Neural progenitor cell (in vitro differentiated cells): ENCODE measurements at regions not wholly inside any gene's neighbourhood (a gene's known extent, or its start where the extent isn't known, plus 50 kb on each side); places are given as distances from the start of the nearest gene placed in this dataset.

Source experiments
- DNase-seq: peaks from one replicate; pipeline ENCODE4 v3.0.0-alpha.2; 2016; ENCODE audit warnings: low spot score
- H2AFZ ChIP-seq: fragments of 200-600 bp; sonication (generic); replicated peaks from 2 replicates; pipeline ENCODE4 v1.6.1; 2016; ENCODE audit warnings: antibody characterized with exemption
- H3F3A ChIP-seq: fragments of 200-600 bp; sonication (generic); 2 replicates; pipeline ENCODE4 v1.6.1; 2016; ENCODE audit warnings: antibody characterized with exemption, low read depth
- H3K27ac ChIP-seq: fragments of 200-600 bp; sonication (generic); 2 replicates; pipeline ENCODE4 v1.5.1; 2016; ENCODE audit warnings: mild to moderate bottlenecking
- H3K27me3 ChIP-seq: fragments of 200-600 bp; sonication (generic); 2 replicates; pipeline ENCODE4 v1.6.1; 2016; ENCODE audit warnings: mild to moderate bottlenecking, moderate library complexity
- H3K36me3 ChIP-seq: fragments of 200-600 bp; sonication (generic); 2 replicates; pipeline ENCODE4 v1.5.1; 2016
- H3K4me1 ChIP-seq: fragments of 200-600 bp; sonication (generic); 2 replicates; pipeline ENCODE4 v1.6.1; 2016; ENCODE audit warnings: mixed run types
- H3K4me2 ChIP-seq: fragments of 200-600 bp; sonication (generic); 2 replicates; pipeline ENCODE4 v1.6.1; 2016
- H3K4me3 ChIP-seq: fragments of 200-600 bp; sonication (generic); 2 replicates; pipeline ENCODE4 v1.5.1; 2016
- H3K79me2 ChIP-seq: fragments of 200-600 bp; sonication (generic); 2 replicates; pipeline ENCODE4 v1.6.1; 2016; ENCODE audit warnings: low read depth
- H3K9ac ChIP-seq: fragments of 200-600 bp; sonication (generic); 2 replicates; pipeline ENCODE4 v1.6.1; 2016
- H3K9me3 ChIP-seq: fragments of 200-600 bp; sonication (generic); 2 replicates; pipeline ENCODE4 v1.5.1; 2016; ENCODE audit warnings: low read depth
- H4K20me1 ChIP-seq: fragments of 200-600 bp; sonication (generic); 2 replicates; pipeline ENCODE4 v1.6.1; 2016; ENCODE audit warnings: low read depth
- H3K27ac Mint-ChIP-seq: 3 replicates; pipeline ENCODE4 v1.8.0; 2021; ENCODE audit warnings: mixed read lengths
- H3K27me3 Mint-ChIP-seq: 2 replicates; pipeline ENCODE4 v1.8.0; 2022; ENCODE audit warnings: low read depth, mild to moderate bottlenecking, inconsistent platforms, moderate library complexity, mixed read lengths; ENCODE audit not compliant: insufficient read depth
- H3K36me3 Mint-ChIP-seq: 3 replicates; pipeline ENCODE4 v1.8.0; 2021; ENCODE audit warnings: mixed read lengths
- H3K4me1 Mint-ChIP-seq: 3 replicates; pipeline ENCODE4 v1.8.0; 2021; ENCODE audit warnings: mixed read lengths
- H3K4me3 Mint-ChIP-seq: 3 replicates; pipeline ENCODE4 v1.8.0; 2021; ENCODE audit warnings: mild to moderate bottlenecking, moderate library complexity, mixed read lengths
- H3K9me3 Mint-ChIP-seq: 3 replicates; pipeline ENCODE4 v1.8.0; 2020; ENCODE audit warnings: mixed read lengths
- EZH2 ChIP-seq: fragments of 200-600 bp; sonication (generic); IDR thresholded peaks from 2 replicates; pipeline ENCODE4 v1.6.1; 2017; ENCODE audit warnings: antibody characterized with exemption, mild to moderate bottlenecking, moderate library complexity
- EZH2phosphoT487 ChIP-seq: fragments of 200-600 bp; sonication (generic); IDR thresholded peaks from 2 replicates; pipeline ENCODE4 v1.6.1; 2017; ENCODE audit warnings: antibody characterized with exemption
- TF ChIP-seq, protein P1 (sequence below): fragments of 200-600 bp; sonication (generic); IDR thresholded peaks from 2 replicates; pipeline ENCODE4 v1.5.1; 2017; ENCODE audit warnings: antibody characterized with exemption, mild to moderate bottlenecking

DNA sequence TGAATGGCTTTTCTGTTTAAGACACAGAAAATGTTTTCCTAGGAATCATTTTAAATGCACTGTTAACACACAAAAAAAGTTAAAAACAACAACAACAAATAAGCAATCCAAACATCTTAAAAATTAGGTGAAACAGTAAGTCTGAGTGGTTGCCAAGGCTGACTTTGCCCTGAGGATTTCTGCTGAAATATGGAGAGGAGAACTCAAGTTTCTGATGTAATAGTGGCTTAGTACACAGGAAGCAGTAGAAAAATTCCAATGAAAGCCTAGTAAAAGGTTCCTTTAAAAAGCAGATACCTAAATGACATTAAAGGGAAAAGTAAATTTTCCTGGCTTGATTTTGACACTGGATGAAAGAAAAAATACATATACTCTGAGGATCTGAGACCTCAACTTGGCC is 184.2 kb downstream of the EPM2A start:
- DNase-seq: no peak

DNA sequence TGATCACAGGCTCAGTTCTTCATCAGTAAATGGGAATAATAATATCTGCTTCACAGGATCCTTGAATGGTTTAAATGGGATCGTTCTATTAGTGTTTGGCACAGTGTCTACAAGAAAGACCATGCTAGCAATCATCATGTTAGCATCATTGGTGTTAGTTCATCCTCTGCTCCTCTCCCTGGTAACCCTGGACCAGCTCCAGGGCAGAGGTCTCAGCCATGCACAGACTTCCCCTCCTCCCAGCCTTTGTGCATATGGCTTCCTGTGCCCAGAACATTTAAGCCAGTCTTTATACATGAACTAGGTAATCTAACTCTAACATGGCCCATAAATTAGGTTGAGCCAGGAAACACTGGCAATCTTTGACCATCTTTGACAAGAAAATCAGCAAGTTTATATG is 180.2 kb downstream of the EPM2A start:
- no peak overlapping the region for H3K4me3 Mint-ChIP-seq
- no peak overlapping the region for H3K27ac Mint-ChIP-seq
- Histone ChIP-seq H2AFZ (no peak overlapping the region), H3F3A (no peaks in the 10 kb centered on the region), H3K27ac (no peak overlapping the region), H3K4me2 (no peak overlapping the region), H3K9ac (no peak overlapping the region), H3K9me3 (no peaks in the 10 kb centered on the region), H3K4me1 (no peaks in the 10 kb centered on the region), H3K27me3 (no peaks in the 10 kb centered on the region), H4K20me1 (no peaks in the 10 kb centered on the region), H3K36me3 (no peaks in the 10 kb centered on the region), H3K79me2 (no peaks in the 10 kb centered on the region), H3K4me3 (no peak overlapping the region)
- no peak for TF ChIP-seq EZH2
- TF ChIP-seq, protein P1, sequence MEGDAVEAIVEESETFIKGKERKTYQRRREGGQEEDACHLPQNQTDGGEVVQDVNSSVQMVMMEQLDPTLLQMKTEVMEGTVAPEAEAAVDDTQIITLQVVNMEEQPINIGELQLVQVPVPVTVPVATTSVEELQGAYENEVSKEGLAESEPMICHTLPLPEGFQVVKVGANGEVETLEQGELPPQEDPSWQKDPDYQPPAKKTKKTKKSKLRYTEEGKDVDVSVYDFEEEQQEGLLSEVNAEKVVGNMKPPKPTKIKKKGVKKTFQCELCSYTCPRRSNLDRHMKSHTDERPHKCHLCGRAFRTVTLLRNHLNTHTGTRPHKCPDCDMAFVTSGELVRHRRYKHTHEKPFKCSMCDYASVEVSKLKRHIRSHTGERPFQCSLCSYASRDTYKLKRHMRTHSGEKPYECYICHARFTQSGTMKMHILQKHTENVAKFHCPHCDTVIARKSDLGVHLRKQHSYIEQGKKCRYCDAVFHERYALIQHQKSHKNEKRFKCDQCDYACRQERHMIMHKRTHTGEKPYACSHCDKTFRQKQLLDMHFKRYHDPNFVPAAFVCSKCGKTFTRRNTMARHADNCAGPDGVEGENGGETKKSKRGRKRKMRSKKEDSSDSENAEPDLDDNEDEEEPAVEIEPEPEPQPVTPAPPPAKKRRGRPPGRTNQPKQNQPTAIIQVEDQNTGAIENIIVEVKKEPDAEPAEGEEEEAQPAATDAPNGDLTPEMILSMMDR: no peak
- no peak for TF ChIP-seq EZH2phosphoT487
- H3K27me3 Mint-ChIP-seq: no peaks in the 10 kb centered on the region
- H3K9me3 Mint-ChIP-seq: no peaks in the 10 kb centered on the region
- no peaks in the 10 kb centered on the region for H3K4me1 Mint-ChIP-seq
- DNase-seq: no peak
- no peaks in the 10 kb centered on the region for H3K36me3 Mint-ChIP-seq

More for the DNA sequence above, 184.2 kb downstream of the EPM2A start:
- Histone ChIP-seq H3K79me2 (no peaks in the 10 kb centered on the region), H3F3A (no peaks in the 10 kb centered on the region), H3K4me1 (no peaks in the 10 kb centered on the region), H3K4me2 (no peak overlapping the region), H3K9ac (no peak overlapping the region), H3K27me3 (no peaks in the 10 kb centered on the region), H3K36me3 (no peaks in the 10 kb centered on the region), H4K20me1 (no peaks in the 10 kb centered on the region), H3K4me3 (no peak overlapping the region), H3K27ac (no peak overlapping the region), H3K9me3 (no peaks in the 10 kb centered on the region), H2AFZ (no peak overlapping the region)
- Mint-ChIP-seq H3K27me3 (peaks cover 2% of the 10 kb centered on the region), H3K4me3 (no peak overlapping the region), H3K36me3 (no peaks in the 10 kb centered on the region), H3K9me3 (no peaks in the 10 kb centered on the region), H3K27ac (no peak overlapping the region), H3K4me1 (no peaks in the 10 kb centered on the region)
- TF ChIP-seq, protein P1: no peak
- TF ChIP-seq EZH2: no peak

DNA sequence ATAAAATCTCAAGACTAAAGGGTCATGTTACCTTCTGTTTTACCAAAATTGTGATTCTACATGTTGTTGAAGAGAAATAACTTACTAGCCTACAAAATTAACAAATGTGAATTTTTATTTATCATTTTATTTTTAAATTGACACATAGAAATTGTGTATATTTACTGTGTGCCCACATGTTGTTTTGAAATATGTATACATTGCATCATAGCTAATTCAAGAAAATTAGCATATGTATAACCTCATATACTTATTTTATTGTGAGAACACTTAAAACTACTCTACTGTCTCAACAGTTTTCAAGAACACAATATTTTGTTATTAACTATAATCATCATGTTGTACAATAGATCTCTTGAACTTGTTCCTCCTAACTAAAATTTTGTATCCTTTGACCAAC is 177.8 kb downstream of the EPM2A start:
- no peak for TF ChIP-seq EZH2
- TF ChIP-seq, protein P1: no peak
- H3K4me1 ChIP-seq: no peaks in the 10 kb centered on the region
- H3K4me3 Mint-ChIP-seq: no peak overlapping the region

DNA sequence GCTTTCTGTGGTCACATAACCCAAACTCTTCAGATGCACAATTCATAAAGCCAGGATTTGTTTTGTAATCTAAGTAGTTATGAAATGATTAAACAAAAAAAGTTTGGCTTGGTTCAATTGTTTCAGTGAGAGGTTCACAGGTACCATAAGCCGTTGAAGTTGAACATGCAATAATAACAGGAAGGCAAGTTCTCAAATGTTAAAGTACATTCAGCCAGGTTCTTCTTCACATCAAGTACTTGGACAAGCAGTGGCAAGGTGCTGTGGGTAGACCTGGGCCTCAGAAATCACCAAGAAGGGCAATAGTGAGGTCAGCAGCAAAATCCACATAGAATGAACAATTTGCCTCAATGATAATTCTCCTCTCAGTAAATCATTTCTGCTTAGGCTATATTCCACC is 175.5 kb downstream of the EPM2A start:
- Mint-ChIP-seq H3K27ac (no peak overlapping the region), H3K4me1 (no peaks in the 10 kb centered on the region), H3K4me3 (no peak overlapping the region), H3K27me3 (no peaks in the 10 kb centered on the region), H3K9me3 (no peaks in the 10 kb centered on the region), H3K36me3 (no peaks in the 10 kb centered on the region)
- Histone ChIP-seq H4K20me1 (no peaks in the 10 kb centered on the region), H3K4me1 (peaks cover 5% of the 10 kb centered on the region), H3K9me3 (no peaks in the 10 kb centered on the region), H3K27me3 (no peaks in the 10 kb centered on the region), H2AFZ (no peak overlapping the region), H3K36me3 (no peaks in the 10 kb centered on the region), H3K4me2 (no peak overlapping the region), H3K79me2 (no peaks in the 10 kb centered on the region), H3K9ac (no peak overlapping the region), H3K27ac (no peak overlapping the region), H3F3A (no peaks in the 10 kb centered on the region), H3K4me3 (no peak overlapping the region)
- TF ChIP-seq, protein P1: no peak
- TF ChIP-seq EZH2phosphoT487 (no peak), EZH2 (no peak)
- DNase-seq: no peak

More for the DNA sequence above, 177.8 kb downstream of the EPM2A start:
- Histone ChIP-seq H3F3A (no peaks in the 10 kb centered on the region), H3K27me3 (no peaks in the 10 kb centered on the region), H3K4me3 (no peak overlapping the region), H3K9ac (no peak overlapping the region), H3K36me3 (no peaks in the 10 kb centered on the region), H3K4me2 (no peak overlapping the region), H3K79me2 (no peaks in the 10 kb centered on the region), H3K27ac (no peak overlapping the region), H2AFZ (no peak overlapping the region), H3K9me3 (no peaks in the 10 kb centered on the region), H4K20me1 (no peaks in the 10 kb centered on the region)
- no peaks in the 10 kb centered on the region for H3K27me3 Mint-ChIP-seq
- no peaks in the 10 kb centered on the region for H3K4me1 Mint-ChIP-seq
- no peaks in the 10 kb centered on the region for H3K9me3 Mint-ChIP-seq
- no peak overlapping the region for H3K27ac Mint-ChIP-seq
- no peaks in the 10 kb centered on the region for H3K36me3 Mint-ChIP-seq
- DNase-seq: no peak
